RKO (cell line): ENCODE measurements at regions not wholly inside any gene's neighbourhood (a gene's known extent, or its start where the extent isn't known, plus 50 kb on each side); places are given as distances from the start of the nearest gene placed in this dataset.

Experiments
- DNase-seq: peaks from one replicate; pipeline ENCODE4 v3.0.0-alpha.2; 2016; ENCODE audit warnings: low spot score

DNA sequence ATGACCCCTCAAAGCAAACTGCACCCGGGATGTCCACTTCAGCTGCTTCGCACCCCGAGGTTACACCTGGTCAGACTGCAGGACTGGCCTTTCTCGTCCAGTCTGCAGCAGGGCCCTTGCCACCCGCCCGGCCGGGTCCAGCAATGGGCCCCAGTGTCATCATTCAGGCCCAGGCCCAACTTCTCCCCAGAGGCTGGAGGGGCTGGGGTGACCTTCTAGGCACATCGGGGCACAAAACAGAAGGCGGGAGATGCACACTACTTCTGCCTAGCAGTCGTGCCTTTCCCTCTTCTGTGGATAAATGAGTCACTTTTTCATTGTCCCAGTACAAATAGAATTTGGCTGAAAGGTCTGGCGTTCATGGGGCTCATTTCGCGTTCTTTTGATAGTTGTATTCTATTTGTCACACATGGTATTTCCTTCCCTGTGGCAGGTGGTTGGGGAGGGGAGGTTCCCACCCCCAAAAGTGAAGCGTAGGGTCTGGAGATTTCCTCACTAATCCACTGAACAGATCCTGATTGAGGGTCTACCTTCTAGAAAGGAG is 56.9 kb upstream of the ID2 start:
- no peak for DNase-seq

DNA sequence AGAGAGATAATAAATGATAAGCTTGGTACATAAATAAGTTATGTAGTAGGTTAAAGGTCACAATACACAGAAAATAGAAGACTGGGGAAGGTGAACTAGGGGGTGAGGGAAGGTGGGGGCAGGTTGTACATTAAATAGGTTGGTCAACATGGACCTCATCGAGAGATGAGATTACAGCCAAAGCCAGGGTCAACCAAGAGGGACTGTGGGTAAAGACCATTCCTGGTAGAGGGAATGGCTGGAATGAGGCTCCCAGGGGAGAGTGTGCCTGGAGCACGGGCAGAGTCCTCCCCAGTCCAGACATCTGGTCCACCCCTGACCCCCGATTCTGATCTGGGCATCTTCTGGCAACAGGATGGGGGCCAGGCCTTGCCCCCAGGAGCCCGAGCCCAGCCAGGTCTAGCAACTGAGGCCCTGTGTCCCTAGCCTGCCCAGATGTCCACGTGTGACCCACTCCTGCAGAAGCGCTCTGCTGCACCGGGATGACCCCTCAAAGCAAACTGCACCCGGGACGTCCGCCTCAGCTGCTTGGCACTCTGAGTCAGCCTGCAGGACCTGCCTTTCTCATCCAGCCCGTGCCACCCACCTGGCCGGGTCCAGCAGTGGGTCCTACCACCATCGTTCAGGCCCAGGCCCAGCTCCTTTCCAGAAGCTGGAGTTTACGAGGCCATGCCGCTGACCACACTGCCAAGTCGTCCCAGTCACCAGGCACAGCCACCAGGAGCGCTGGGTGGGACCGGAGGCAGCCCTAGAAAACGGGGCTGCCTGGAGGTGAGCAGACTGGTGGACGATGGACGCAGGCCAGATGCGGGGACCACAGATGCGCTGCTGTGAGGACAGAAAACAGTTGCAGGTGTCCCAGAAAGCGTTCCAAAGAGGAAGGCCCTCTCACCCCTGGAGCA is 56.2 kb upstream of the ID2 start:
- DNase-seq, result no peak

- DNase-seq, result no peak
Measured at GRCh38 chr2:8626572-8626971, 55.3 kb upstream of the ID2 start.

GRCh38 chr2:8627019-8627691 is 54.7 kb upstream of the ID2 start:
- DNase-seq, result no peak

- no peak for DNase-seq
Measured at GRCh38 chr2:8627692-8628085, 54.2 kb upstream of the ID2 start.

DNA sequence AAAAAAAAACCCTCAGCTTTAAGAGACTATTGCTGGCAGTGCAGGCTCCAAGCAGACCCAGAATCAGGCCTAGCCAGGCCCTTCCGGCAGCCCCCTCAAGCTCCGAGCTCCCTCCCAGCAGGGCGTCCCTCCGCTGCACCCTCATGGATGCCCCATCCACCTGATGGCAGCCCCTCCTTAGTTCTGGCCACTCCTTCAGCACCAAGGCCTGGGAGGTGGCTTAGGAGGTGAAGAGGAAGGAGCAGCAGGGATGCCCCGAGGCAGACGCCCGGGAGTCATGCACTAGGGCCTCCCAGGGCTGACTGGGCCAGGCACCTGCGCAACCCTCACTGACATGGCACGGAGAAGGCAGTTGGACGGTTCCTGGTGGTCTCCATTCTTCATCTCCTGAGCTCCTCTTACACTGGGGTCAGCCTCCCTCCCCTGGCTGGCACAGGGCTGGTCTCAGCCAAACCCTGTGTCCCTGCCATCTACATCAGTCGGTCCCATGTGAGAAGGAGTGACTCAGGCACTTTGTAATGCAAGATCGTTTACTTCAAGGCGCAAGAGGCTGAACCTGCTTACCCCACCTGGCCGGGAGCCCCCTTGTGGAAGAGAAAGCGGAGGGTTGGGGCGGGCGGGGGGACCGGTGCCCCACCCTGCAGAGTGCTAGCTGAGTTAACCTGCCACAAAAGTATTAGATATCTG is 53.5 kb upstream of the ID2 start:
- DNase-seq, result no peak

- DNase-seq, result no peak
Measured at GRCh38 chr2:8628866-8629209, 53.0 kb upstream of the ID2 start.

DNA sequence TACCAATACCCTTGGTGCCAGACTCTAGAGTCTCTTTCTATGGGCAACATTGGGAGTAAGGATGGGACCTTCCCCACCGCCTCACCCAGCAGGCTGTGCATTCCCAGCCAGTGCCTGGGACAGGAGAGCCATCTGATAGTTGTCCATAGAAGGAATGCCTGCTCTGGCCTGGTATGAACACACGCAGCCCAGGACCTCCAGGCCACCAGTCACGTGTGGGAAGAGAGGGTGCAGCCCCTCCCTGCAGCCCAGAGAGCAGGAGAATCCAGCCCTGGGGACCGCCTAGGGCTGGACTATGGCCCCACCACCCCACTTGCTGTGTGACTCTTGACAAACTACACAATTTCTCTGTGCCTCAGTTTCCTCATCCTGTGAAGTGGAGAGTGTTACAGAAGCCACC is 52.5 kb upstream of the ID2 start:
- no peak for DNase-seq

DNA sequence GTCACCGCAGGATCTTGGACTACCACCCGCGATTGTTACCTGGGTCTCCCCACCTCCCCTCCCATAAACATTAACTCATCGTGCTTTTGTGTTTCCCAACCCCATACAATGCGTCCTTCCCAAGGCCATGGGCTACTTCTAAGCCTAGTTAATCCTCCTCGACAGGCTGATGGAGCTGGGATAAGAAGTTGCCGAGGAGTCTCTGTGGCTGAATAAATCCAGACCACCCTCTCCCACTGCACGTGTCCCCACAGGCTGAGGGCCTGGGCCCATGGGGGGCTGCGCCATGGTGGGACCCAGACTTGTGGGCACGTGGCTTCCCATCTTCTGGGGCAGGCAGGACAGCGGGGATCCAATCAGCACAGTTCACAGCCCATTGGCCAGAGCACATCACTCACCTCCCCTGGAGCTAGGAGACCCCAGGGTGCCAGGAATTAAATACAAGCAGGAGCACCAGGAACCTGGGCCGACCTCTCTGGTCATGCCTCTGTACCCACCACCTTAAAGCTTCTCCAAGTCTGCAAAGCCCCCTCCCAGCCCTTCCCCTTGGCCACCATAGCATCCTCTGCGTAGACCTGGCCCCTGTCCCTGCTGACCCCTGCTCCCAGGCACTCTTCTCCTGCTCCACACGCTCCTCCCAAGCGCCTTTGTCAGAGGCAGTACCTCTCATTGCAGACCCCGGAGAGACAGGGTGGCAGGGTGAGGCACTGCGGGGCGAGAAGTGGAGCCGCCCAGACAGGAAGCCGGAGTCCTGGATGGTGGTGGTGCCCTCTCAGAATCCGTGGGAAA is 51.0 kb upstream of the ID2 start:
- DNase-seq, result no peak

GRCh38 chr2:8631465-8632005 is 50.3 kb upstream of the ID2 start:
- DNase-seq, result no peak
